GM13977 (cell line): ENCODE measurements at regions not wholly inside any gene's neighbourhood (a gene's known extent, or its start where the extent isn't known, plus 50 kb on each side); places are given as distances from the start of the nearest gene placed in this dataset.

Experiments used
- DNase-seq: peaks from one replicate; pipeline ENCODE4 v3.0.0; 2012; ENCODE audit warnings: low spot score
- CTCF ChIP-seq: IDR thresholded peaks from 2 replicates; pipeline ENCODE4 v1.5.1; 2012; ENCODE audit warnings: mild to moderate bottlenecking, control low read depth; ENCODE audit not compliant: insufficient read depth; ENCODE audit errors: extremely low read depth, missing control alignments
- in situ Hi-C: fragments of 300-500 bp; cut with MboI; formaldehyde crosslinking; loops from one replicate; pipeline ENCODE4 v1.12.0; 2022; ENCODE audit warnings: low sequenced_read_pairs, low pct_unique_long_range_greater_than_20kb, mixed read lengths, inconsistent platforms; ENCODE audit not compliant: unreplicated experiment

GRCh38 chr2:33786881-33787280 is 187.8 kb upstream of the FAM98A start:
- DNase-seq: no peak
- in situ Hi-C loops: no loop called here
- TF ChIP-seq CTCF: no peak

GRCh38 chr2:33785201-33786106 is 186.4 kb upstream of the FAM98A start:
- no peak for TF ChIP-seq CTCF
- DNase-seq: peak; percentile 55
- in situ Hi-C loops: no loop called here

GRCh38 chr2:33784488-33784887 is 185.4 kb upstream of the FAM98A start:
- DNase-seq: no peak
- in situ Hi-C loops: no loop called here
- no peak for TF ChIP-seq CTCF

DNA sequence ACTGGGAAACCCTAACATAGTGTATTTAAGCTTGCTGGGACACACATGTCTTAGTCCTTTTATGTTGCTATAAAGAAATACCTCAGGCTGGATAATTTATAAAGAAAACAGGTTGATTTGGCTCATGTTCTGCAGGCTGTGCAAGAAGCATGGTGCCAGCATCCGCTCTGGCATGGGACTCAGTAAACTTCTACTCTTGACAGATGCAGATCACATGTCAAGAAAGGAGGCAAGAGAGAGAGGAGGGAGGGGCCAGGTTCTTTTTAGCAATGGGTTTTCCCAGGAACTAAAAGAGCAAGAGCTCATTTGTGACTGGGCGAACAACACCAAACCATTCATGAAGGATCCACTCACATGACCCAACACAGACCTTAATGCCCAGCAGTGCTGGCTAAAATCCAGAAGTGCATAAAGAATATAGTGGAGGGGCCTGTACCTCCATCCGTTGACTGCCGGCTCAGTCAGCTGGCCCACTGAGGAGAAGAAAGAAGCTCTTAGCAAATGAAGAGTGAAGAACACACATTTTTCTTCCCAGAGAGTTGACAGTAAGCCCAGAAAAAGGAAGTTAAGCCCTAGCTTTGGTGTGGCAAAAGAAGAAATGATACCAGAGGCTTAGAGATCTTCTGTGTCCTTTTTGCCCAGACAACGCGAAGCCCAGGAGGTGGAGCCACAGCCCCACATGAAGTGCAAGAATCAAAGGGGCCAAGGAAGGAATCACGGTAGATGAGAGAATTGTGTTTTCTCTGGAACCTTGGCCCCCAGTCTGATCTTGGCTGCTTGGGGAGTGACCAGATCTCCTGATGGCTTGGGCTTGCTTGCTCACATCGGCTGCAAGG is 183.5 kb upstream of the FAM98A start:
- in situ Hi-C loops: no loop called here
- no peak for DNase-seq
- no peak for TF ChIP-seq CTCF

DNA sequence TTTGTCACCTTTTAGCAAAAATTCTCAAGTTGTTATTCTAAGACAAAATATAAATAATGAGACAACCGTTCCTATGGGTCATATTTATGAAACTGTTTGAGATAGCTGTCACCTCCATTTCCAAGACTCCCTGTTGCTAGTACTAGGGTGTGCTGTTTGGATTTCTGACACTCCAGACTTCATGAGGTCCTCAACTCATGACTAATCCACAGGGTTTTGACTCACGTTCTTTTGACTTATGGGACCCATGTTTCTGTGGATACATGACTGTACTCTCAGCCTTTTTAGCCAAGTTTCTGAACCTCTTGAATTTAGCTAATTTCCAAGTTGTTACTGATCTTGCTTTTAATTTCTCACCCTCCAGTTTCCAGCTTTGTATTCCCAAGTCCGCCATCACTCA is 178.7 kb upstream of the FAM98A start:
- DNase-seq: no peak
- no peak for TF ChIP-seq CTCF
- in situ Hi-C loops: no loop called here

DNA sequence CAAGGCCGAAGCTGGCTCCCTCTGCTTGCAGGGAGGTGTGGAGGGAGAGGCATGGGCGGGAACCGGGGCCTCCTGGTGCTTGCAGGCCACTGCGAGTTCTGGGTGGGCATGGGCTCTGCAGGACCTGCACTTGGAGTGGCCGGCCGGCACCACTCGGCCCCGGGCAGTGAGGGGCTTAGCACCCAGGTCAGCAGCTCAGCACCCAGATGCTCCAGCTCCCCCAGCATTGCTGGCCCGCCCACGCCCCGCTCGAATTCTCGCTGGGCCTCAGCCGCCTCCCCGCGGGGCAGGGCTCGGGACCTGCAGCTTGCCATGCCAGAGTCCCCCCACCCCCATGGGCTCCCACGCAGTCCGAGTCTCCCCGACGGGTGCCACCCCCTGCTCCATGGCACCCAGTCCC is 176.2 kb upstream of the FAM98A start:
- in situ Hi-C loops: no loop called here
- no peak for TF ChIP-seq CTCF
- DNase-seq: no peak
